SKM-1 (cell line): ENCODE measurements at regions not wholly inside any gene's neighbourhood (a gene's known extent, or its start where the extent isn't known, plus 50 kb on each side); places are given as distances from the start of the nearest gene placed in this dataset.

Experiments
- DNase-seq: peaks from one replicate; lab custom pipeline; 2025; ENCODE audit not compliant: unreplicated experiment; lab: John Stamatoyannopoulos, UW

DNA sequence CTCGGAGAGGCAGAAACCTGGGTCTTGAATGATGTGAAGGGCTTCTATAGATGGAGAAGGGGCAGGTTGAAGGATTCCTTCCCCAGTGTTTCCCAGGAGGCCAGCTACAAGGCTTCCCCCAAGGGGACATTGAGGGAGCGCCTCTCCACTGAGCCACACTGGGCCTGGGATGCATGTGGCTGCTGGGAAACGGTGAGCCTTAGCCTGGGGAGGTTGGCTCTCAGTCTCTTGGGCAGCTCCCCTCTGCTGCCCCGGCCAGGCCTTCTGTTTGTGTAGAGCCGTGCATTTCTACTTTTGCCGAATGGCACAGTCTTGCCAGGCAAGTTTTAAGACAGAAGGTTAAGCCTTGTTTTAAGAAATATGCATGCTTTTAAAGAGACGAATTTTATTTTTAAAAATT lies 254.4 kb upstream of the POU3F1 start:
- DNase-seq = no peak

GRCh38 chr1:38300616-38301015 lies 254.0 kb upstream of the POU3F1 start:
- no peak for DNase-seq

GRCh38 chr1:38297842-38298241 lies 251.2 kb upstream of the POU3F1 start:
- DNase-seq = no peak

DNA sequence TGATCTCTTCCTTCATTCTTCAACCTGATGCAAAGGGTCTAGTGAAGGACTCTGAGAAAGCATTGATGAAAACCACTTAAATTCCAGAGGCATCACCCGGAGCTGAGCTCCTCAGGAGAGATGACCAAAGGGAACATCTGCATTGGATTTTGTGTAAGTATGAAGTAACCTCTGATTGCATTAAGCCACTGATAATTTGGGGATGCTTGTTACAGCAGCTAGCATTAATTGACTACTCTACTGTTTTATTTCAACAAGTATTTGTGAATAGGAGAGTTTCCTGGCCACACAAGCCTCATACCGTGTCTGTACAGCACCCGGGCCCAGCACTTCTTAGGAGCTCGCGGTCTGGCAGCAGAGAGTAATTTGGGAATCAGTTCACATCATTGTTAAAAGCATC lies 250.7 kb upstream of the POU3F1 start:
- no peak for DNase-seq

DNA sequence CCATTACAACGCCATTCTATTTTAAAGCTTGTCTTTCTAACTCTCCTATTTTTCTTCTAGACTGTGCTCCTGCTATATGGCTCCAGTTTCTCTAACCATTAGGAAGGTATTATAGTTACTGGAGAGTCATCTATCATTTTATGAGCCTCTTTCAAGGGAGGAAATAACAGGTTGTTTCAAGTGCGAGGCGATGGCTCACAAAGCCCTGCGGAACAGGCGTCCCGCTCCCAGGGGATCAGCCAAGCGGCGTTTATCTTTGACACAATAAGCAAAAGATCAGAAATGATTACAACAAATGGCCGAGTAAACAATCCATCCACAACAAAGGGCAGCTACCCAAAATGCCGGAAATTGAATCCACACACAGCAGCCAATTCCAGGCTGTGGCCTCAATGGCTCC lies 249.5 kb upstream of the POU3F1 start:
- DNase-seq = no peak

DNA sequence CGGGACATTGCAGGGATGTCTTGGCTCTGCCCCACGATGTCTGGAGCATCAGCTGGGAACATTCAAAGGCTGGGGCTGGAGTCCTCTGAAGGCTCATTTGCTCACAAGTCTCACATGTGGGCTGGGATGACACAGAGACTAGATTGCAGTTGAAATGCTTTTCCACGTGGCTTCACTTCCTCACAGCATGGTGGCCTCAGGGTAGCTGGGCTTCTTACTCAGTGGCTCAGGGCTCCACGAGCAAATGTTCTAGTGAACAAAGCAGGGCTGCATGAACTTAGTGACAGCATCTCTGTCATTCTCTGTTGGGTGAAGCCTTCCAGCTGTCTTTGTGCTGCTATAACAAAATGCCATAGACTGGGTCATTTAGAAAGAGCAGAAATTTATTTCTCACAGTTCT lies 247.0 kb upstream of the POU3F1 start:
- DNase-seq = no peak

DNA sequence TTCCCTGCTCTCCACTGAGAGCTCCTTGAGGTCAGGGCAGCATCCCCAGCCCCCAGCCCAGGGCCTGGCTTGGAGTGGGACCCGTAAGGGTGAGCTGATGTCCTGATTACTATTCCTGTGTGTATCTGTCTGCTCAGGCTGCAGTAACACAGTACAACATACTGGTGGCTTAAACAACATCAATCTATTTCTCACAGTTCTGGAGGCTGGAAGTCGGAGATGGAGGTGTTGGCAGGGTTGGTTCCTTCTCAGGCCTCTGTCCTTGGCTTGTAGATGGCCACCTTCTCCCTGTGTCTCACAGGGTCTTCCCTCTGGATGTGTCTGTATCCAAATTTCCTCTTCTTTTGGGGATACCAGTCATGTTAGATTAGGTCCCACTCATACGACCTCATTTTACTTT lies 246.4 kb upstream of the POU3F1 start:
- no peak for DNase-seq

- no peak for DNase-seq
Measured at GRCh38 chr1:38291906-38292521, 245.4 kb upstream of the POU3F1 start.

DNA sequence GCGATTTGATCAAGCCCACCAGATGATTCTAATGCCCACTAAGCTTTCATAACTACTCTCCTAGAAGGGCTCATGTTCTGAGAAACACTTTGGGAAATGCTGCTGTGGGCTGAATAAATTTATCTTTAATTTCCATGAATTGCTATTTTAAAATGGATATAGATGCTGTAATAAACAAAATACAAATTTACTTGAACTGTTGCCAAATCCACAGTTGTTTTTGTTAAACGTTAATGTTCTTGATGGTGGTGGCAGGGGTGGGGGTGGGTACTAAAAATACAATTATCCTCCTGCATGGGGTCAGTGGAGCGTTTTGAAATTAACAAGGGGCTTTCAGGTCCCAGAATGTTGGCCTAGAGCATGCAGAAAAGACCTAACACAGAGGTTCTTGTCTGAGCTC lies 244.7 kb upstream of the POU3F1 start:
- DNase-seq = no peak

GRCh38 chr1:38289034-38289433 lies 242.4 kb upstream of the POU3F1 start:
- DNase-seq = no peak

GRCh38 chr1:38287547-38287946 lies 241.0 kb upstream of the POU3F1 start:
- no peak for DNase-seq

GRCh38 chr1:38287036-38287435 lies 240.4 kb upstream of the POU3F1 start:
- DNase-seq = no peak

DNA sequence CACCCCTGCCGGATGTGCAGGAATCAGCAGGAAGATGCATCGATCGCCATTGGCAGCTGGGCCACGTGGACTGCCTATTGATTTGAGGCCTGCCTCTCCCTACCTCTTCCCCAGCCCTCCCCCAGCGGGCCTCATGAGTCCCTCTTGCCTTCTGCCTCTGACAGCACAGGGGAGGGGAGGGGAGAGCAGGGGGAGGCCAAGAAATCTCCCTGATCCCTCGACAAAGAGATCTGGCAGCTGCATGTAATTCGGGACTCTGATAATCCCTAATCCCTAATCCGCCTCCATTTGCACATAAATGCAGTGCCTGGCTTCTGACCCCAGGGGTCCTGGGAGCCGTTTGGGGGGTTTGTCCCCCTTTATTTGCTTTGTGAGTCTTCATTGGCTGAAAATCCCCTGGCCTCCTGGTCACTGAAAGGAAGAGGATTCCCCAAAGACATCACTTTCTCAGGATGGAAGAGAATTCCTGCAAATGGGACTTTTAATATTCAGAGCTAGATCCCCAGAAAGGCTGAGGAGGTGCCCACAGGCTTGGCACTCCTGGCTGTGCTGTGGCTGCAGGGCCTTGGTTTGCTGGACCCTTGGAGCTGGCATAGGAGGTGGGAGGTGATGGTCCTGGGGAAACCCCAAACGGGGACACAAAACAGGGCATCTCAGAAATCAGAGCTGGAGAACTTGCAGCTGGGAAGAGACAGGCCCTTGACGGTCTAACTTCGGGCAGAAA lies 239.4 kb upstream of the POU3F1 start:
- no peak for DNase-seq

- DNase-seq = no peak
Measured at GRCh38 chr1:38284953-38285352, 238.4 kb upstream of the POU3F1 start.

GRCh38 chr1:38283696-38284470 lies 237.3 kb upstream of the POU3F1 start:
- no peak for DNase-seq

DNA sequence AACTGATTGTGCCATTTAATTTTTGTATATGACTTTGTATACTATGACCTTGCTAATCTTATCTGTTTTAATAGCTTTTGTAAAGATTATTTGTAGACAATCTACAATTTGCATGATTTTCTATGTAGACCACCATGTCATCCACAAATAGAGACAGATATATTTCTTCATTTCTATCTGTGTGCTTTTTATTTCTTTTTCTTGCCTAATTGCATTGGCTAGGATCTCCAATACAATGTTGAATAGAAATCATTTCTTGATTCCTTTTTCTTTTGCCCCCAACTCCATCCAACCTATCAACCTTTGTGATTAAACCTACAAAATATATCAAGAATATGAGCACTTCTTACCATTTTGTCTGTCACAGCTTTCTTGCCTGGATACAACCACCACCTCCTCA lies 232.6 kb upstream of the POU3F1 start:
- no peak for DNase-seq

GRCh38 chr1:38277646-38278045 lies 231.1 kb upstream of the POU3F1 start:
- DNase-seq = no peak

- DNase-seq = no peak
Measured at GRCh38 chr1:38275960-38276359, 229.4 kb upstream of the POU3F1 start.

- no peak for DNase-seq
Measured at GRCh38 chr1:38274974-38275373, 228.4 kb upstream of the POU3F1 start.

- no peak for DNase-seq
Measured at GRCh38 chr1:38273196-38273804, 226.7 kb upstream of the POU3F1 start.

GRCh38 chr1:38272515-38272914 lies 225.9 kb upstream of the POU3F1 start:
- no peak for DNase-seq
